ENCODE measurements at regions not wholly inside any gene's neighbourhood (a gene's known extent, or its start where the extent isn't known, plus 50 kb on each side); places are given as distances from the start of the nearest gene placed in this dataset.

DNA sequence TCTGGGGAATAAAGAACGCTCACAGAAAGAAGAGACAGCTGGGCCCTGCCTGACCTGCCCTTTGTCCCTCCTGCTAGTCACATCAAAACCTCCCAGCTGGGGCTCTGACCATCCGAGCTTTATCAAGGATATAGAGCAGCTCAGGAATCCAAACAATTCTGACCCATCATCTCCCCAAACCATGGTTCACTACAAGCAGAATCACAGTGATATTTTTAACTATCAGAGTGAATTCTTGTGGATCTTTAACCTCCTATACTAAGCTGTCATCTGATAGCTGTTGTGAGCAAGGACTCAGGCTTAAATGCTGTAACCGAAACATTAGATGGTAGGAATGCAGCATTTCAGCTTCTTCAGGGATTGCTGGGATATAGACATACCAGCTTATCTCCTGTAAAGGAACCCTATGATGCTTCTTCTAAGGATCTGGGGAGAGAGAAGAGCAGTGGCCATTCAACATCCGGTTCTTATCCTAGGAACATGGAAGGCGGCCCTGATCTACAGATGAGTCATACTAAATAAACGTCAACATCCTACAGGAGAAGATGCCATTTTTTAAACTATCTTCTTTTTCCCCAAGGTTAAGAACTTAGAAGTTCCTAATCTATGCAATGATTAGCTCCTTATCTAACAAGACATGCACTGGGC, 84.7 kb upstream of the AKIP1 start:
- no peak for DNase-seq (ENCODE audit: low read depth)

GRCh38 chr11:8826901-8827560, 84.0 kb upstream of the AKIP1 start:
- DNase-seq (ENCODE audit: low read depth) = no peak

- no peak for DNase-seq (ENCODE audit: low read depth)
Measured at GRCh38 chr11:8828046-8828445, 82.9 kb upstream of the AKIP1 start.

GRCh38 chr11:8828580-8829361, 82.2 kb upstream of the AKIP1 start:
- DNase-seq (ENCODE audit: low read depth) = no peak

DNA sequence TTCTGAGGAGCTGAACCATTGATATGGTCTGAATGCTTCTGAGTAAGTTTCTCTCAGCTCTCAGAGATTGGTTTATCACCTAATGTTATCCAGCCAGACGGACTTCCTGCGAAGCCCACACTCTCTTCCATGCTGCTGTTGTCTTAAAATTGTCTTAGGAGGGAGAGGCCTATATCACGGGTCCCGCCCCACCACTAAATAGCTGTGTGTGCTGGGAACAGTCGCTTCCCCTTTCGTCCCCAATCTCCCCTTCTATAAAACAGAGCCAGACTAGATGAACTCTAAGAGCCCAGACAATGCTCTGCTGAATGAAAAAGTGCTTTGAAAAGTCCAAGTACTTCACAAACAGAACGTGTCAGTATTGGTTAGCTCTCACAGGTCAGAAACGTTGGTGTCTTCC, 81.4 kb upstream of the AKIP1 start:
- no peak for DNase-seq (ENCODE audit: low read depth)

GRCh38 chr11:8830641-8831040, 80.3 kb upstream of the AKIP1 start:
- DNase-seq (ENCODE audit: low read depth) = no peak

DNA sequence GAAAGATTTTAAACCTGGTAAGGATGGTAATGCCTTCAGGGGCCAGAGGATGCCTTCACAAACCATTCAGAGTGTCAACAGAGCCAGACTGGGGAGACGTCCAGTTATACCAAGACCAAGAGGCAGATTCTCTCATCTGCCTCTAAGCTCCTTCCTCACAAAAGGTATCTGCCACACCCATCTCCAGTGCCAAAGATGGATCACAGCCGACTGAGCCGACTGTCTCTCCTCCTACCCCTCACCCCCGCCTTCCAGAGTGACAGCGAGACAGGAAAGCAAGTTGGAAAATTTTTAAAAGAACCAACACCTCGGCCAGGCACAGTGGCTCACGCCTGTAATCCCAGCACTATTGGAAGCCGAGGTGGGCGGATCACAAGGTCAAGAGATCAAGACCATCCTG, 79.1 kb upstream of the AKIP1 start:
- DNase-seq (ENCODE audit: low read depth) = no peak

DNA sequence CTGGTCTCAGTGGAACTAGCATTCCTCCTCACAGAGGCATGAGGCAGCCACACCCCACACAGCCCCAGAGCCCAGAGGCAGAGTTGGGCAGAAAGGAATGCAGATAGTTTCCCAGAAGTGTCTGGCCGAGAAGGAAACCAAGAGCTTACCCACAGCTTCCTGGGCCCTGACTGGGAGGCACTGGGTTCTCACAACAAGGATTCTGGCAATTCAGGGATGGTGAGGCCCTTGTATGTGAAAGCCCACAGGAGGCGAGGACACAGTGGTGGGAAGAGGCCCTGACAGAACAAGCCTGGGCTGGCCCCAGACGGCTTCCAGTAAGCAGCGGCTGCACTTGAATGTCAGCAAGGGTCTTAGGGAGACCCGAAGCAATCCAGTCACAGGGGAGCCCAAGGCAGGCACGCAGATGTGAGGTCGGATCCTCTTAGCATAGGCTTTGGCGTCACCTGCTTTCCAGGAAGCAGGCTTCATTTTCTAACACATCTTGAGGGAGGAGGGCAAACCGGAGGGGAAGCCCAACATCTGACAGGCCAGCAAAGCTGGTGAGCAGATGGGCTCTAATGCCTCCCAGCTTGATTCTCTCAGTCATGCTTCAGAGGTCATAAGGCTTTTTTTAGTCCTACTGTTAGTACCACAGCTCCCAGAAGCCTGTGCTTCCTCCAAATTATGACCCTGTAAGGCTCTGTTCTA, 78.3 kb upstream of the AKIP1 start:
- DNase-seq (ENCODE audit: low read depth) = peak; percentile 59

- no peak for DNase-seq (ENCODE audit: low read depth)
Measured at GRCh38 chr11:8833568-8834315, 77.2 kb upstream of the AKIP1 start.

GRCh38 chr11:8834379-8834778, 76.6 kb upstream of the AKIP1 start:
- no peak for DNase-seq (ENCODE audit: low read depth)

DNA sequence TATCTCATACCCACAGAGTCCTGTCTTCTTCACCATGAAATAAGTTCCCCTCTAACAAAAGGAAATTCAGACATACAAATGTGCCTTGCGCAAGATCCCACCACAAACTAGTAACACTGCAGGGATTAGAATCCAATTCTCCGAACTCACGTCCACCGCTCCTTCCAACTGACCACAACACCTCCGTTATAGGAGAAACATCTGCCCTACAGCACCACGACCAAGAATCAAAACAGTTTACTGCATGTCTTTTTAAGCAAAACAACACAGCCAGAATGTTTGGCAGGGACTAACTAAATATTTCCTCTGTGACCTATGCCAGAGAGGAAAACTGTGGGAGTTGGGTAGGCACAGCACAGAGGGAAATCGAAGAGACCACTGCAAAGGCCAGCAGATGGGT, 72.7 kb upstream of the AKIP1 start:
- DNase-seq (ENCODE audit: low read depth) = peak; percentile 96

GRCh38 chr11:8839306-8839956, 71.6 kb upstream of the AKIP1 start:
- DNase-seq (ENCODE audit: low read depth) = no peak

- no peak for DNase-seq (ENCODE audit: low read depth)
Measured at GRCh38 chr11:8839957-8840945, 70.7 kb upstream of the AKIP1 start.

DNA sequence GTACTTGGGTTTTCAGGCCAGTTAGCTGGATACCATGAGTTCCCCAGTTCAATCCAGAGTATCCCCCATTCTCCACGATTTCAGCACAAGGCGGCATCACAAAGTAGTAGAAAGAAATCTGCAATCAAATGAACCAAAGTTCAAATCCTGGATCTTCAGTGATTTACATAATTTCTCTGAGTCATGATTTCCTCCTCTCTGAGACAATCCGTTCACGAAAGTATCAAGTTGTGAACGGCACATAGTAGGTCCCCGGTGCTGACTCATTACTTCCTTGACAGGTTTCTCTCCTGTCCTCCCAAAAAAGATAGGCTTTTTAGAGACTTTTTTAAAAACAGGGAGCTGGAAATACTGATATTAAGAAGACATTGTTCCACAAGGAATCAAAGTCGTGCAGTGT, 69.1 kb upstream of the AKIP1 start:
- DNase-seq (ENCODE audit: low read depth) = no peak

DNA sequence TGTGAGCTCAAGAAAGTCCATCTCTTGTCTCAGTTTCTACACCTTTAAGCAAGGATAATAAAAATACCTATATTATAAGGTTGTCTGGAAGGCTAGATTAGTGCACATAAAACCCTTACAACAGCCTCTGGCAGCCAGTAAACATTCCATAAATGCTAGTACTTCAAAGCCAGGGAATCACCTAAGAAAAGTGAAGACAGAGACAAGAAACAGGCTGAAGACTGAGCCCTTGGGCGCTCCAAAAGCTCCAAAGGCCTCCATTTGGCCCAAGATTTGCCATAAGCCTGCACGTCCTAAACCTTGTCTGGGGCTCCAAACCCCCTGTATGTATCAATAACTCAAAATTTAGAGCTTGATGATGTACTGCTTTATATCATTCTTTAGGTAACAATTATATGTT, 52.2 kb upstream of the AKIP1 start:
- DNase-seq (ENCODE audit: low read depth) = no peak
